A549 (cell line): ENCODE measurements at regions not wholly inside any gene's neighbourhood (a gene's known extent, or its start where the extent isn't known, plus 50 kb on each side); places are given as distances from the start of the nearest gene placed in this dataset.

Experiments
- CTCF ChIP-seq: fragments of >200 bp; sonication (Bioruptor Twin); formaldehyde crosslinking; IDR thresholded peaks from 3 replicates; pipeline ENCODE4 v1.5.1; 2016
- ELK1 ChIP-seq: fragments of 150-350 bp; IDR thresholded peaks from 2 replicates; pipeline ENCODE4 v1.6.1; 2014; ENCODE audit warnings: low read depth, mild to moderate bottlenecking, low read length
- EP300 ChIP-seq, 2 experiments: fragments of >200 bp; sonication (Bioruptor Twin); formaldehyde crosslinking; IDR thresholded peaks; 2 replicates in 1 of 2; 3 replicates in 1 of 2; pipeline ENCODE4 v1.6.1; 2016 to 2017
- ESRRA ChIP-seq: fragments of 150-350 bp; IDR thresholded peaks from 2 replicates; pipeline ENCODE4 v1.6.1; 2014; ENCODE audit warnings: mild to moderate bottlenecking, low read length, borderline replicate concordance
- HEYL ChIP-seq: fragments of 250-450 bp; sonication (Bioruptor Pico); IDR thresholded peaks from 2 replicates; pipeline ENCODE4 v1.8.0; 2021; ENCODE audit warnings: mild to moderate bottlenecking, moderate library complexity
- MAX ChIP-seq: IDR thresholded peaks from 2 replicates; pipeline ENCODE4 v1.6.1; 2012
- NR3C1 ChIP-seq: fragments of >200 bp; sonication (Bioruptor Twin); formaldehyde crosslinking; IDR thresholded peaks from 3 replicates; pipeline ENCODE4 v1.6.1; 2017
- PBX3 ChIP-seq: IDR thresholded peaks from 2 replicates; pipeline ENCODE4 v1.6.1; 2012
- REST ChIP-seq: fragments of 200-600 bp; sonication (generic); IDR thresholded peaks from 2 replicates; pipeline ENCODE4 v1.6.1; 2016; ENCODE audit warnings: antibody characterized with exemption, mild to moderate bottlenecking, moderate library complexity
- RFX5 ChIP-seq: fragments of 450-650 bp; IDR thresholded peaks from 2 replicates; pipeline ENCODE4 v1.7.1; 2014; ENCODE audit warnings: antibody characterized with exemption, mild to moderate bottlenecking, moderate library complexity

- TF ChIP-seq CTCF (no peak), MAX (no peak), ESRRA (no peak), REST (no peak), EP300 (IDR thresholded peaks at IDR 0.05) (no peak), HEYL (no peak), RFX5 (no peak), PBX3 (no peak), ELK1 (no peak), NR3C1 (no peak)
Observed at GRCh38 chr4:60890743-60891142, 309.4 kb upstream of the ADGRL3 start.
